Mammary epithelial cell (primary cell): ENCODE measurements at regions not wholly inside any gene's neighbourhood (a gene's known extent, or its start where the extent isn't known, plus 50 kb on each side); places are given as distances from the start of the nearest gene placed in this dataset.

ENCODE experiments used
- EZH2 ChIP-seq: IDR thresholded peaks from 2 replicates; pipeline ENCODE4 v1.6.1; 2012; ENCODE audit warnings: low read length, inconsistent platforms, borderline replicate concordance
- TF ChIP-seq, protein P1 (sequence below), 2 donors: IDR thresholded peaks in 1 of 2; conservative IDR thresholded peaks in 1 of 2; 2 replicates each; pipeline ENCODE4 v1.5.1; 2011 to 2012; ENCODE audit warnings: inconsistent platforms in 2 of 2, low read length in 2 of 2, mild to moderate bottlenecking in 2 of 2, control low read depth in 1 of 2, low read depth in 1 of 2; ENCODE audit not compliant: insufficient read depth in 1 of 2; ENCODE audit errors: extremely low read depth in 1 of 2

DNA sequence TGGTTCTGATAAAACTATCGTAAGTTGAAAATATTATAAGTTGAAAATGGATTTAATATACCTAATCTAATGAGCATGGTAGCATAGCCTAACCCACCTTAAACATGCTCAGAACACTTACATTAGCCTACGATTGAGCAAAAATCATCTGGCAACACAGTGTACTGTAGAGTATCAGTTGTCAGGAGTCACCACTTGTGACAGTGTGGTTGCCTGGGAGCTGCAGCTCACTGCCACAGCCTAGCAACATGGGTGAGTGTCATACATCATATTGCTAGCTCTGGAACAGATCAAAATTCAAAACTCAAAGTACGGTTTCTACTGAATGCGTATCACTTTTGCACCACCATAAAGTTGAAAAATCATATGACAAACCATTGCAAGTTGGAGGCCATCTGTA, 203.5 kb downstream of the ATXN7L3B start:
- no peak for TF ChIP-seq EZH2
- TF ChIP-seq, protein P1, sequence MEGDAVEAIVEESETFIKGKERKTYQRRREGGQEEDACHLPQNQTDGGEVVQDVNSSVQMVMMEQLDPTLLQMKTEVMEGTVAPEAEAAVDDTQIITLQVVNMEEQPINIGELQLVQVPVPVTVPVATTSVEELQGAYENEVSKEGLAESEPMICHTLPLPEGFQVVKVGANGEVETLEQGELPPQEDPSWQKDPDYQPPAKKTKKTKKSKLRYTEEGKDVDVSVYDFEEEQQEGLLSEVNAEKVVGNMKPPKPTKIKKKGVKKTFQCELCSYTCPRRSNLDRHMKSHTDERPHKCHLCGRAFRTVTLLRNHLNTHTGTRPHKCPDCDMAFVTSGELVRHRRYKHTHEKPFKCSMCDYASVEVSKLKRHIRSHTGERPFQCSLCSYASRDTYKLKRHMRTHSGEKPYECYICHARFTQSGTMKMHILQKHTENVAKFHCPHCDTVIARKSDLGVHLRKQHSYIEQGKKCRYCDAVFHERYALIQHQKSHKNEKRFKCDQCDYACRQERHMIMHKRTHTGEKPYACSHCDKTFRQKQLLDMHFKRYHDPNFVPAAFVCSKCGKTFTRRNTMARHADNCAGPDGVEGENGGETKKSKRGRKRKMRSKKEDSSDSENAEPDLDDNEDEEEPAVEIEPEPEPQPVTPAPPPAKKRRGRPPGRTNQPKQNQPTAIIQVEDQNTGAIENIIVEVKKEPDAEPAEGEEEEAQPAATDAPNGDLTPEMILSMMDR (conservative IDR thresholded peaks at IDR 0.05 in 1 of 2, IDR thresholded peaks at IDR 0.05 in 1 of 2; ENCODE audit: extremely low read depth in 1 of 2, insufficient read depth in 1 of 2, low read depth in 1 of 2, low read length in 2 of 2) = no peak
